Vagina (tissue), 2 donors: ENCODE measurements at regions not wholly inside any gene's neighbourhood (a gene's known extent, or its start where the extent isn't known, plus 50 kb on each side); places are given as distances from the start of the nearest gene placed in this dataset.

ENCODE experiments used
- DNase-seq, 2 donors: peaks; one replicate each; pipeline ENCODE4 v3.0.0-alpha.2; 2017; ENCODE audit errors: extremely low spot score in 2 of 2
- H3K27ac ChIP-seq: fragments of 200-600 bp; sonication (generic); one replicate; pipeline ENCODE4 v1.5.1; 2019
- H3K27me3 ChIP-seq: fragments of 200-600 bp; sonication (generic); one replicate; pipeline ENCODE4 v1.5.1; 2019
- H3K36me3 ChIP-seq, 2 donors: fragments of 200-600 bp; sonication (generic); one replicate each; pipeline ENCODE4 v1.5.1; 2017 to 2019
- H3K4me1 ChIP-seq: fragments of 200-600 bp; sonication (generic); one replicate; pipeline ENCODE4 v1.5.1; 2019
- H3K4me3 ChIP-seq, 2 donors: fragments of 200-600 bp; sonication (generic); 1 replicate in 1 of 2; 2 replicates in 1 of 2; pipeline ENCODE4 v1.5.1; 2016 to 2019
- H3K9me3 ChIP-seq: fragments of 200-600 bp; sonication (generic); one replicate; pipeline ENCODE4 v1.5.1; 2019
- CTCF ChIP-seq, 3 experiments: fragments of 450-650 bp in 2 of 3; fragments of 200-600 bp in 1 of 3; sonication (generic) in 1 of 3; IDR thresholded peaks; one replicate each; pipeline ENCODE4 v1.5.1; 2017 to 2019; ENCODE audit warnings: antibody characterized with exemption in 3 of 3, mild to moderate bottlenecking in 2 of 3, moderate library complexity in 2 of 3
- POLR2A ChIP-seq, 2 donors: fragments of 450-650 bp; IDR thresholded peaks; one replicate each; pipeline ENCODE4 v1.6.1; 2017; ENCODE audit warnings: antibody characterized with exemption in 2 of 2, mild to moderate bottlenecking in 2 of 2, moderate library complexity in 2 of 2
- POLR2AphosphoS5 ChIP-seq, 2 donors: sonication (generic); formaldehyde crosslinking; IDR thresholded peaks; one replicate each; pipeline ENCODE4 v1.9.0; 2017; ENCODE audit warnings: antibody characterized with exemption in 2 of 2, mild to moderate bottlenecking in 2 of 2, low read depth in 1 of 2; ENCODE audit not compliant: insufficient read depth in 1 of 2
- intact Hi-C: fragments of 100-400 bp; cut with DNase I; formaldehyde crosslinking; loops from one replicate; pipeline ENCODE4 v1.15.1; 2023

GRCh38 chr6:8336406-8337057 lies 98.8 kb downstream of the SLC35B3 start:
- no peak overlapping the region for H3K4me3 ChIP-seq
- H3K27me3 ChIP-seq = no peaks in the 10 kb centered on the region
- H3K27ac ChIP-seq = no peak overlapping the region
- H3K9me3 ChIP-seq = no peaks in the 10 kb centered on the region
- TF ChIP-seq POLR2AphosphoS5 (IDR thresholded peaks at IDR 0.05; ENCODE audit: insufficient read depth in 1 of 2, low read depth in 1 of 2) = no peak
- no peak for TF ChIP-seq CTCF (IDR thresholded peaks at IDR 0.05)
- TF ChIP-seq POLR2A (IDR thresholded peaks at IDR 0.05) = no peak
- intact Hi-C loops = no loop called here
- H3K36me3 ChIP-seq = no peaks in the 10 kb centered on the region
- DNase-seq = no peak
- H3K4me1 ChIP-seq = no peaks in the 10 kb centered on the region

GRCh38 chr6:8335896-8336295 lies 99.4 kb downstream of the SLC35B3 start:
- H3K4me3 ChIP-seq = no peak overlapping the region
- H3K4me1 ChIP-seq = no peaks in the 10 kb centered on the region
- no peaks in the 10 kb centered on the region for H3K36me3 ChIP-seq
- no peaks in the 10 kb centered on the region for H3K9me3 ChIP-seq
- intact Hi-C loops = no loop called here
- TF ChIP-seq POLR2A (IDR thresholded peaks at IDR 0.05) (no peak), POLR2AphosphoS5 (IDR thresholded peaks at IDR 0.05; ENCODE audit: insufficient read depth in 1 of 2, low read depth in 1 of 2) (no peak), CTCF (IDR thresholded peaks at IDR 0.05) (no peak)
- DNase-seq = no peak
- H3K27me3 ChIP-seq = no peaks in the 10 kb centered on the region
- H3K27ac ChIP-seq = no peak overlapping the region

- TF ChIP-seq CTCF (IDR thresholded peaks at IDR 0.05) (no peak), POLR2A (IDR thresholded peaks at IDR 0.05) (no peak), POLR2AphosphoS5 (IDR thresholded peaks at IDR 0.05; ENCODE audit: insufficient read depth in 1 of 2, low read depth in 1 of 2) (no peak)
- H3K4me1 ChIP-seq = no peaks in the 10 kb centered on the region
- no peak overlapping the region for H3K4me3 ChIP-seq
- H3K9me3 ChIP-seq = no peaks in the 10 kb centered on the region
- H3K36me3 ChIP-seq = no peaks in the 10 kb centered on the region
- intact Hi-C loops = no loop called here
- H3K27me3 ChIP-seq = no peaks in the 10 kb centered on the region
- no peak overlapping the region for H3K27ac ChIP-seq
- no peak for DNase-seq
These were observed 100.0 kb downstream of the SLC35B3 start for GRCh38 chr6:8335381-8335780.

- intact Hi-C loops = no loop called here
- TF ChIP-seq CTCF (IDR thresholded peaks at IDR 0.05) (no peak), POLR2AphosphoS5 (IDR thresholded peaks at IDR 0.05; ENCODE audit: insufficient read depth in 1 of 2, low read depth in 1 of 2) (no peak), POLR2A (IDR thresholded peaks at IDR 0.05) (no peak)
These were observed 101.2 kb downstream of the SLC35B3 start for GRCh38 chr6:8334113-8334512.

GRCh38 chr6:8329562-8329961 lies 105.8 kb downstream of the SLC35B3 start:
- Histone ChIP-seq H3K27ac (no peak overlapping the region), H3K27me3 (no peaks in the 10 kb centered on the region), H3K36me3 (no peaks in the 10 kb centered on the region), H3K4me3 (no peak overlapping the region), H3K4me1 (no peaks in the 10 kb centered on the region), H3K9me3 (no peaks in the 10 kb centered on the region)
- intact Hi-C loops = no loop called here
- no peak for DNase-seq
- TF ChIP-seq POLR2AphosphoS5 (IDR thresholded peaks at IDR 0.05; ENCODE audit: insufficient read depth in 1 of 2, low read depth in 1 of 2) (no peak), CTCF (IDR thresholded peaks at IDR 0.05) (no peak), POLR2A (IDR thresholded peaks at IDR 0.05) (no peak)

More at GRCh38 chr6:8334113-8334512, 101.2 kb downstream of the SLC35B3 start:
- no peak for DNase-seq
- Histone ChIP-seq H3K9me3 (no peaks in the 10 kb centered on the region), H3K4me1 (no peaks in the 10 kb centered on the region), H3K27ac (no peak overlapping the region), H3K27me3 (no peaks in the 10 kb centered on the region), H3K4me3 (no peak overlapping the region), H3K36me3 (no peaks in the 10 kb centered on the region)
